HG03521 (cell line): ENCODE measurements at regions not wholly inside any gene's neighbourhood (a gene's known extent, or its start where the extent isn't known, plus 50 kb on each side); places are given as distances from the start of the nearest gene placed in this dataset.
A peak's percentile ranks its signal among the peaks of the same experiment; 100 is the strongest.

Source experiments
- ATAC-seq: cut with Tn5 transposase; IDR thresholded peaks from one replicate; pipeline ENCODE4 v1.9.1; 2021; ENCODE audit warnings: mild to moderate bottlenecking, moderate library complexity; ENCODE audit not compliant: unreplicated experiment

DNA sequence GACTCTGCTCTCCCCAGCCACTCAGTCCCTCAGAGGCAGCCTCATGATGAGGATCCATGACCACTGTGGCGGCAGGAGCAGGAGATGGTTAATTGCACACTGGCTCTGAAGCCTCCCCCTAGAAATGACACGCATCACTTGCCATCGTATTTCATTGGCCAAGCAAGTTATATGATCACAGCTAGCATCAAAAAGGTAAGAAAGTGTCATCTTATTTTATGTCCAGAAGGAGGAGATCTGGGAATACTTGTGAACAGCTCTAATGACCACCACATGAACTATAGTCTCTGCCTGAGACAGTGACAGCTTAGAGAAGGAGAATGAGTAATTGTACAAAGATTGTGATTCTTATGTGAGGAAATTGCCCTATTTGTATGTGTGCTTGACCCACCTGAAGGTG is 363.4 kb downstream of the NUAK1 start:
- ATAC-seq: no peak

DNA sequence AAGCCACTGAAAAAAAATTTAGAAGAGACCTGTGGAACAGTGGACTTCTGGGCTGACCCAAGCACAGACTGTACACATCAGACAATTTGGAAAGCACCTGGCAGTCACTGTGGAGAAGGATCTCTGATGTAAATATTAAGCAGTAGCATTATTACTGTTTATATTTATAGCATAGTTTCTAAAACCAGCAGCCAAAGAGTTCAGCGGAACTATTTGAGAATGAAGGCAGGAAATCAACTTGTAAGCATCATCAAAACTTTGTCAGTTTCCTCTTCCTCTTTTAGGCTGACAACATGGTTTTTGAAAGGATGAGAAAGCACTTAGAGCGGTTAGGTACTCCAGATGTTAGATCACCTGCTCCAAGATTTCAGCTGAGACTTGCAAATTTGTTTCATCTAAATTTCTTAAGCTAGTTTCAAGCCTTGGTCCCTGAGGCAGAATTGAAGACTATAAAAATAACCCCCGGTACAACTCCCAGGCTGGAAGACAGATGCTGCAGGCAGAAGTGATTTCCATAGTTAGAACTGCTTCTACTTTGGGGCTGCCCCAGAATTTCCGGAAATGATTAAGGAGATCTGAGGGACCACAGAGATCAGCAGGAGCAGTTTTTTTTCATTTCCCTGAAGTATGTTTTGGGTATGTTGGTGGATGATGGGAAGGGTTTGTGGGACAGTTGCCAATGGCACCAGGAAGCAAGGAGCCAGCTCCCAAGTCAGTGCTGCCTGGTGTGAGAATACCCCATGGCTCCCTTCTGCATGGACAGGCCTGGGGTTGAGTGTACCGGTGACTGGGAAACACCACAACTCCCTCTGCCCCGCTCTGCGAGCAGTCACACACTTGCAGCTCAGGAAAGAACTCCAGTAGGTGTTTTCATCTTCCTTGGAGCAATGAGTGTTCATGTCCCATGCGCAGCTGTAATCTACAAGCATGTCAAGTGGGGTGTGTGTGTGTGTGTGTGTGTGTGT is 354.5 kb downstream of the NUAK1 start:
- peak; percentile 65 for ATAC-seq

DNA sequence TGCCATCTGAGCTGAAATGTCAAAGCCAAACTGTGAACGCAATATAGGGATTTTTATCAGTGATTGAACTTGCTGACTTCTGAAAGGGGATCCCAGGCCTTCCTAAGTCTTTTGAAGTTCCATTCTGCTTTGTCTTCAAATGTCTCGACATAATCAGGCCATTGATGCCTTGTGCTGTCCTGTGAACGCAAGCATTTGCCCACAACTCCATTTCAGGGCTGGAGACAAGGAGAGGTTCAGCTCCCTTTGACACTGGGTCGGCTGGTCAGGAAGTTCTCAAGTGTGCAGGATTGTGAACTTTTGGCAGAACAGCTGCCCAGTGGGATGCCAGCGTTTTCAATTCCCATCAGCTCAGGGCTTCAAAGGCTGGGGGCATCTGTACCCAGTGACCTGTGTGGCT is 345.3 kb downstream of the NUAK1 start:
- ATAC-seq: no peak

DNA sequence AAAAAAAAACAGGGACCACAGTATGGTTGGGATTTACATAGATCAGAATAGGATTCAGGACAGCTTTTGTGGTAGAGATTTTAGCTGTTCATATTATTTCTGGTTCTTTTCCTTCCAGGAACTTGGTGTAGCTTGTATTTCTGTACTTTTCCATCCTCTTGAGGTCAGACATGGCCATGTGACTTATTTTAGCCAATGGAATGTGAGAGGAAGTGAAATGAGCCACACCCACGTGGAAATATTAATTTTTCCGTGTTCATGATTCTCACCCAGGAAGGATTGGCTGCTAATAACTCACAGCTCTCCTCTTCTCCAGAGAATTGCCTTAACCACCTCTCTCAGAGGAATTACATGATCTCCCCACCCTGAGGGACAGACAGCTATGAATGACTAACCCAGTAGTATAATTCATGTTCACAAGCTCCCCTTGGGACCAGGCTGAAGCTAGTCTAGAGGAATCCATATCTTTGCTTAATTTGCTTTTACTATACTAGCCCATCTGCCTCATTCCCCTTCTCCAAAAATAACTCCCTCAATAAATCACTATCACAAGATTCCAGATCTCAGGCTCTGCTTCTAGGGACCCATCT is 340.4 kb downstream of the NUAK1 start:
- ATAC-seq: no peak

DNA sequence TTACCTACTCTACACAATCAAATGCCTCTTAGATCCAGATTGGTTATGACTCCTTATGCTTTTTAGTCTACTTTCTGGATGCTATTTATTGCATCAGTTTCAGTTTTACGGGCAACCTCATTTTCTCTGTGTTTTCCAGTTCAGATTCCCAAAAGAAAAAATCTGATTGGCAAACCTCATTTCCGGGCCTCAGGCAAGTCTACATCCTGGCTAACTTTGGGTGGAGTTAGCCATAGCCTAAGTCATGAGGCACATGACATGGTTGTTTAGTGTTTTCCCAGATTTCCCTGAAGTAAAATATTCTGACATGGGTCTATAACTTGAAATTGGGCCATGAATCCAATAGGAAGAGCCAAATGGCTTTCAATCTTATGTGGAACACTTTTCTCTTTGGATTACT is 339.7 kb downstream of the NUAK1 start:
- ATAC-seq: no peak

DNA sequence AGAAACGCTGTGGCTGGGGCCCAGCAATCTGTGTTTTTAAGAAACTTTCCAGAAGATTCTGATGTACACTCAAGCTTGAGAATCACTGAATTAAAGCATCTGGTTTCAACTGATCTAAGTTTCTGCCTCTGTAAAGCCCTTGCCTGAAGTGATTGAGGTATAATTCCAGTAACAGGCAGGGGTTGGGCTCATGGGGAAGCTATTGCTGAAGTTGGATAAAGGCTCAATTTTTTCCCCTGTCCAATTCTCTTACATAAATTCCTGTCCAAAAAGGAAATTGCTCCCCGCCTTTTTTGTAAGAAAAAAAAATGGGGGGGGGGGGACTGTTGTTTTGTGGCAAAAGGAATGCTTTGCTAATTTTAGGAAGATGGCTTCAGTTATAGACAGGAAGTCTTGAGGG is 337.4 kb downstream of the NUAK1 start:
- ATAC-seq: no peak

DNA sequence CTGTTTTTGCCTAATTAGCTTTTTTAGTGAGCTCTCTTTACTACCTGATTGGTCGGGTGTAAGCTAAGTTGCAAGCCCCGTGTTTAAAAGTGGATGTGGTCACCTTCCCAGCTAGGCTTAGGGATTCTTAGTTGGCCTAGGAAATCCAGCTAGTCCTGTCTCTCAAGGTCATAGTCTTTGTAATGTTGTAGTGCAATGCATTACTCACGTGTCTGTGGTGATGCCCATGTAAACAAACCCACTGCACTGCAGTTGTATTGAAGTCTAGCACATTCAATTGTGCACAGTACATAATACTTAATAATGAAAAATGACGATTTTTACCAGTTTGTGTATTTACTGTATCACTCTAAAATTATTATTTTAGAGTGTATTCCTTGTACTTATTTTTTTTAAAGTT is 335.5 kb downstream of the NUAK1 start:
- ATAC-seq: no peak

DNA sequence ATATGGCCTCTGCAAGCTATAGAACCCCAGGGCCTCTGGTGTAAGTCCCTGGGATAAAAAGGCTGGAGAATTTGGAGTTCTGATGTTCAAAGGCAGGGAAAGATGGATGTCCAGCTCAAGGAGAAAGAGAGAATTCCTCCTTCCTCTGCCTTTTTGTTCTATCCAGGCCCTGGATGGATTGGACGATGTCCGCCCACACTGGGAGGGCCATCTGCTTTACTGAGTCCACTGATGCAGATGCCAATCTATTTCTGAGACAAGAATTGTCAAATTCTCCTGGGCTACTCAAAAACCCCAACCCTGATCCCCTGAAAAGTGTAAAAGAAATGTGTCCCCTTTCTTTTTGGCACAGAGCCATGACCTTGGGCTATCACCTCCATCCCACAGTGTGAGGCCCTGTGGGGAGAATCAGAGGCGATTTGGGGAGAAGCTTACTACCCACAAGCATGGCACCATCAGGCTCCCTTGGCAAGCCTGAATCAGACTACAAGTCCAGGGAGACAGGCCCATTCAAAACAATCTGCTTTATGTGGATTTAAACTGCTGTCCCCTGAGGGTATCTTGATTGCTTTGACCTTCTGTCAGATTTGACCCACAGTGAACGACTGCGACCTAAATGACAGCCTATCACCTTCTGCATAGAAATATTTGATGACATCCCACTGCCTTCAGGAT is 334.0 kb downstream of the NUAK1 start:
- no peak for ATAC-seq

DNA sequence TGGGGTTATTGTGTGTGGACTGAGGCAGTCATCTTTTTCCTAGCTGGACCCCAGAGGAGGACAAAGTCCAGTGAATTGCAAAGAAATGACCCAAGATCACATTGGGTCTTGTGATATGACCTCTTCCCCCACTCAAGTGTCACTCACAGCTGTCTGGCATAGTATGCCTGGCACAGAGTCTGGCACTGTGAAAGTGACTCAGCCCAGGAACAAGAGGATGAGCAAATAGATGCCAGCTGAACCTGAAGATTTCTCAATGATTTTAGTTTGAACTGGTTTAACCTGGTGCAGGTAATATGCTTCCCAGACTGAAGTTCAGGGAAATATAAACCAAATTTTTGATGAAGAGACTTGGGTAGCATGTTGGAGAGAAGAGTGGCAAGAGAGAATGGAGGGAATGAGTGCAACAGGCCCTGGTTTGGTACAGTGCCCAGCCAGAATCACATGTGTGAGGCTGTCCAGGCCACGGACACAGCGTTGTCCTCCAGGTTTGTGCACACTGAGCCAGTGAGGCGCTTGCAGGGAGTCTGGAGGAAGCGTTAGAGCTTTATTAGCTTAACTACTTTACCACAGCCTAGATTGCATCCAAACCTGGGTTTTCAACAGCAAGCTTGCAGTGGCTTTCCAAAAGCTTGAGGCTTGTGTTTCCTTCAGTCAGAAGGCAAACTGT is 332.9 kb downstream of the NUAK1 start:
- ATAC-seq: no peak

DNA sequence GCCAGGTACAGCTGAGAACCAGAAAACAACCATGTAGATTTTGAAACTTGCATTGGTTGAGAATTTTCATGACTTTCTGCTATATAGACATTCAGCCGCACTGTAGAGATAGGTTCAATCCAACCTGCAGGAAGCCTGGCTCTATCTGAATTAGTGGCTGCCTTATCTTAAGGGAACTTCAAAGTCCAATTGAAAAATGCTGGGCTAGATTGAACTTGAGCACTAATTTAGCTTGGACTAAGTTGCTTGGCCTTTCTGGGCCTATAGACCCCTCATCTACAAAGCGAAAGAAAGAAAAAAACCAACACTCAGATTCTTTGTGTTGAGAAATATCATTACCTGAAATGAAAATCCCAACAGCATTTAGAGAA is 332.4 kb downstream of the NUAK1 start:
- no peak for ATAC-seq

DNA sequence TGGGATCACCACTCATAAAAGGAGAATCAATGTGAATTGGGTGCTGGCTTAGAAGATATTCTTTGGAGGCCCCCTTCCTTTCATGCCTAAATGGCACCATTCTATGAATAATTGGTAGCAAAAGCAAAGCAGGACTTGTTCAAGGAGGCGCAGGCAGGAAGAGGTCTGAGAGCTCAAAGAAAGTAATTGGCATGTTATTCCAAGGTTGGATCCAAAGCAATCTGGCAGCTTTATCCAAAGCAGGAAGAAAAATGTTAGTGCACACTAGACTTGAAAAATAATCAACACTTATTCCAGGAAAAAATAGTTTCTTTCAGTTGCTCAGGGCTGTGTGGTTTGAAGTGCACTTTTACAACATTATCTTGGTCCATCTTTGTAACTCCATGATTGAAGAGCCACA is 326.4 kb downstream of the NUAK1 start:
- no peak for ATAC-seq

DNA sequence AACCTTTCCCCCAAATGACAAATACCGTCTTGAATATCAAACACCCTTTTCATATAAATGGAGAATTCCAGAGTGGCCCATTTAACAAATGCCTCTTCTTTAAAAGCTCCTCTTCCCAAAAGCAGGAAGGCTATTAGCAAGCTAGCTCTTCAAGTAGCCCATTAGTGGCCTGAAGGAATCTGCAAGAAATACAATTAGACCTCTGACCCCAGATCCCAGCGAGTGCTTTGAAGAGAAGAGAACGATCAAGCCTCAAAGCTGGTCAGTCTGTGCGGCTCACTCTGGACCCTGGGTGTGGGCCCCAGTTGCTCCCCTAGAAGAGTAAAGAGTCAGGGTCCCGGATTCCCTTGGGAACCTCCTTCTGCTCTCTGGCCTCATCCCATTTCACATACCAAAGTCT is 325.6 kb downstream of the NUAK1 start:
- no peak for ATAC-seq

DNA sequence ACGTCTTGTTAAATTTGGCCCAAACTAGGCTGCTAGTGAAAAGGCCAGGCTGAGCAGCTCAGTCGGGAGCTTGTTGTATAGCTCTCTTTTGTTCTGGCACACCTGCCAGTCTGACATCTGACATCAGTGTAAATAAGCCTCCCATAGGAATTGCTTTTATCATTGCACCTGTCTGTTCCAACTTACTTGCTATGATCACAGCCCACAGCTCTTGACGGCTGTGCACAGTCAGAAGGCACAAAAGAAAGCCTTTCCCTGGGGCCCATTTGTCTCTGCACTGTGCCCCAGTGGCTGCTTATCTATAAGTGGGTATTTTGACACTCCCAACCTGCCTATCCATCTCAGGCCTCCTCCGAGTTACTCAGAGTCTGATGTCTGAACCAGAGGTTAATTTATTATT is 324.5 kb downstream of the NUAK1 start:
- ATAC-seq: no peak

DNA sequence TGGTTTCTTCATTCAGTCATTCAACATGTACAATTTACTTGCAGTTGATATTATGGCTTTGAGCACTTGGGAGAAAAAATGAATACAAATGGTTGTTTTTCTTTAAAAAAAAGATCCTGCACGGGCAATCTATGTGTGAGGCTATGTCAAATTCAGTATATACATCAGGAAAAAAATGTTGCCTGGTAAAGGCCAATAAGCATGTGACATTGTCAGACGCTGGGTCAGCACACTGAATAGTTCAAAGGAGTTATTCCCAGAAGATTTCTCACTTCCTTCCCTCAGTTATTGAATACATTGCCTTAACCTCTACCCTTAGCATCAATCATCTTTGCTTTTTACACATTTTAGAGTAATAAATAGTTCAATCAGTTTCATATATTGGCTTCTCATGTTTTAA is 319.2 kb downstream of the NUAK1 start:
- ATAC-seq: no peak

DNA sequence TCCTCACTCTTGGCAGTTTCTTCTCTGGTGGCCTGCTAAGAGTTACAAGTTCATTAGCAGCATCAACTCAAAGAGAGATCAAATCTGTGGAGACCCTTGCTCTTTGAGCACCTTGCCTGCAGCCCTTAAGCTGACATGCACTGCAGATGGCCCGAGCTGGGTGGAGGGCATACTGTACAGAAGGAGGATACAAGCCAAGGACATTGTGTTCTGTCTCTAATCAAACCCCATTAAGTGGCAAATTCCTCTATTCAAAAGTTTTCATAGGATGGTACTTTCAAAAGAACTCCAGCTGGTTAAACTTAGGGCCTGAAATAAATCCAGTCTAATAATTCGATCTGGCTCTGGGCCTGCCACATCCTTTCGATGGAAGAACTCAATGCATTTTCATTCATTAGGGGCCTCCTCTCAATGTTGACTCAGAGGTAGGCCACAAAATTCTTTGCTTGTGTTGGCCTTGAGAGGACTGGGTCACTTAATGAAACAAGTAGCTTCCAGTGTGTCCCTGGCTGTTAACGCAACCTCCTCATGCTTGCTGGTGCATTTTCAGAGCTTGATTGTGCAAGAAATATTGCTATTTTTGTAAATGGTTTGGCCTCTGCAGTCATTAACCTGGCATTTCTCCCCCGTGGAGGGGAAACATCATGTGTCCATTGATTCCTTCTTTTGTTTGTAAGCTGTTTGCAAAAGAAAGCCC is 318.2 kb downstream of the NUAK1 start:
- no peak for ATAC-seq

DNA sequence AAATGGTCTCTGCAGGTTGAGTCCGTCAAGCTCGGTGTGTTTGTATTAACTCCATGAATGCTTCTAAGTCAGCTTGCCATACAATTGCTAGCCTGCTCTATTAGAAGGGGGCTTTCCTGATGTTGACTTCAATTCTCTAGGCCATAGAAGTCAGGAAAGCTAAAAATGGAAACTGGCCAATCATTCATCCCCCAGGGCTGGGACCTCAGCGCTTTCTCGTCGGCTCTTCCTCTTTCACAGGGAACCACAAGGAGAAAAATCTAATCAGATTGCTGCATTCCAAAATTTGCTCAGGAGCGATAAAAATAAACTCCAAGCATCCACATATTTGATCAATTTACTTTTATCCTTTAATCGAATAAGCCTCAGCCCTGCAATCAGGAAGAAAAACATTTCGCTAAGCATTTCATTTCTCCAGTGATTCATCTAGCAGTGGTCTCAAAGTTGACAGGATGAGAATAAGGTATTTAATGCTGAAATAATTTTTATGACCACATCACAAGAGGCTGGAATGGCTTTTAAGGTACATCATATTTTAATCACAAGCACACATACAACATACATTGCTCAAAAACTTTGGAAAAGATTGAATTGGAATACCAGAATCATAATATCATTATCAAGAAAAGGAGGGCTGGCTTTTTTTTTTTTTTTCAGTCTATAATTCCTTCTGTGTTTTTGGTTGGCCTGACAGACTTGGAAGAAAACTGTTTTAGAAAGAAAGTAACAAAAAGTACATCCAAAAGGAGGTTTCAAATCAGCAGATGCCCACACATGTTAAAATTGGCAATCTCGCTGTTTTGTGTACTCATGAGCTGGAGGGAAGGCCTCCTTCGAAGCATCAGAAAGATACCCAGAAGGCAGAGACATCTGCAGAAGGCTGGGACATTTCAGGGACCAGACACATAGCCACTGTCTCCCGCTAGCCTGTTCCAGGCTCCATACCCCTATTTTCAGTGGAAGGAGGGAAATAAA is 316.3 kb downstream of the NUAK1 start:
- ATAC-seq: no peak

DNA sequence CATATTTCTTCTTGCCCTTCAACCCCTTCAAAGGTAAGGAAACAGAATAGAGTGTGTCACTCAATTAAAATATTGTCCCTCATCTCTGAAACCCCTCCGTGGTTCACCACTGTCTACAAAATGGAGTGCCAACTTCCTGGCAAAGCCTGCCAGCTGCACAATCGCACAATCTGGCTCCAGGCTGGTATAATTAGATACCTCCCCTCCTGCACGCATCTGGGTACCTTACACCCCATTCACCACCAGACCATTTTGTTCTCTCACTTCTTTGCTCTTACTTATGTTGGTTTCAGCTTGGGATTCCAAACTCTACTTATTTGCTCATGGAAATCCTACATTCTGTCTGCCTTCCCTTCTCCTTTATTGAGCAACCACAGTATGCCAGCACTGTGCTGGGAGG is 314.9 kb downstream of the NUAK1 start:
- ATAC-seq: no peak

DNA sequence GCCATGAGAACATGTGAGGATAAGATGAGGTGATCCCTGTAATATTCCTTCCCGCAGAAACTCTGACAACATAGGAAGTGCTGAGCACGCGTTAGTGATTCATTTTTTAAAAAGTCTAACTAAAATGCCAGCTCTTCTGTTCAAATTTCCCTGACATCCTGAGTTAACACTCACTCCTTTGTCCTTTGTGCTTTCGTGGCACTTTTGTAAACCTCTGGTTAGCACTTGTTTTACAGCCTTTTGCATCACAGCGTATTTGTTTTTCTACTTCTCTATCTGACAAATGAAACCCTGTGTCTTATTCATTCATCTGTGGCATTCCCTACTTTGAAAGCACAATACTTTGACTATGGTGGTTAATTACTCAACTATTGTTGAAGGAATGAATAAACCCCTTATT is 313.6 kb downstream of the NUAK1 start:
- no peak for ATAC-seq

DNA sequence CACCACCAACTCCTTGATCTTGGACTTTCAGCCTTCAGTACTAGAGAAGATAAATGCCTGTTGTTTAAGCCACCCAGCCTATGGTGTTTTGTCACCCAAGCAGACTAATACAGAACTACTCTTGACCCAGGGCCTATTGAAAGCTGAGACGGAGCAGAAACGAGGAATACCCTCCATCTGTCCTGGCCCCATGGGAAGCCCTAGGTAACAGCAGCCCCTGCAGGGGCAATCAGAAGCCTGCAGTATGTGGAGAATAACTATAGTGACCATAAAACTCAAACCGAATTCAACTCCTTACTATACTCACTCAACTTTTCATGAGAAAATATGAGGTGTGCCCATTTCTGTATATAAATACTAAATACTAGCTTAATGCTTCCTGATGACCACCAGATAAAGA is 307.4 kb downstream of the NUAK1 start:
- no peak for ATAC-seq

DNA sequence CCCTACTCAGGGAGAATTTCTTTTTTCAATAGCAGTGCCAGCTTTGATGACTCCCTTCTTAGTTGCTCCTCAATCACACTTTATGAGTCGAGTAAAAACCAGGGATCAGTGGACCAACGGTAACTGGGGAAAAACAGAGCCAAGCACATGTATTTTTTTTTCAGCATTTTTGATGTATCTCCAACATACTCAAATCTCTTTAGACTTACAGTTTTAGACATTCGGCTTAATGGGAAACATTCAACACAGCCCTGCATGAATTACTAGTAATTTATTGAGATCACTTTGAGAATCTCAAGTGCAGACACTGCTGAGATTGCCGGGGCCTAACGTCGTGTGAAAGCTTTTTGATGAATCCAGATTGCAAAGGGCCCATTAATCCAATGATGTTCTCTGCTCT is 306.7 kb downstream of the NUAK1 start:
- no peak for ATAC-seq
